ENCODE measurements at regions not wholly inside any gene's neighbourhood (a gene's known extent, or its start where the extent isn't known, plus 50 kb on each side); places are given as distances from the start of the nearest gene placed in this dataset.

GRCh38 chr15:47003568-47003967 is 713.7 kb upstream of the SEMA6D start:
- Histone ChIP-seq H3K27me3 (replicated peaks in 1 of 4; ENCODE audit: control insufficient read depth in 3 of 4, extremely low read depth in 1 of 4, insufficient read depth in 3 of 4, low read length in 3 of 4) (no peaks in the 10 kb centered on the region), H3K23me2 (ENCODE audit: low read depth, low read length) (no peaks in the 10 kb centered on the region), H4K5ac (ENCODE audit: insufficient read length, low read depth, low read length) (no peak overlapping the region), H3K4me2 (ENCODE audit: insufficient read depth in 1 of 2, low read depth in 2 of 2, low read length in 2 of 2) (no peak overlapping the region), H3K4ac (replicated peaks; ENCODE audit: insufficient read length, low read depth, low read length) (no peak overlapping the region), H3K56ac (replicated peaks; ENCODE audit: insufficient read length, low read depth, low read length) (no peak overlapping the region), H2BK15ac (ENCODE audit: low read length) (no peak overlapping the region), H2BK120ac (replicated peaks; ENCODE audit: low read depth, low read length) (no peak overlapping the region), H3K4me1 (replicated peaks in 1 of 4; ENCODE audit: control insufficient read depth in 3 of 4, insufficient read depth in 4 of 4, low read length in 3 of 4) (no peaks in the 10 kb centered on the region), H2BK5ac (ENCODE audit: low read depth, low read length) (no peak overlapping the region), H3K4me3 (ENCODE audit: extremely low read depth in 1 of 4, insufficient read depth in 2 of 4, low read depth in 3 of 4, low read length in 4 of 4) (no peak overlapping the region), H3K14ac (ENCODE audit: insufficient read length) (no peak overlapping the region), H4K91ac (replicated peaks; ENCODE audit: insufficient read length, low read length) (no peak overlapping the region), H3K9me3 (ENCODE audit: insufficient read depth in 2 of 2, low read depth in 1 of 2, low read length in 1 of 2) (peaks cover 0 to 2% of the 10 kb centered on the region in 2 experiments; a peak in 1 of 4 replicates), H4K20me1 (replicated peaks in 1 of 2; ENCODE audit: control insufficient read depth in 1 of 2, insufficient read depth in 2 of 2, low read length in 2 of 2) (no peaks in the 10 kb centered on the region), H3K79me1 (ENCODE audit: low read depth, low read length) (no peaks in the 10 kb centered on the region), H3K18ac (ENCODE audit: extremely low read depth, low read length) (no peak overlapping the region), H4K8ac (ENCODE audit: extremely low read depth, insufficient read depth, low read length) (no peak overlapping the region), H2BK20ac (ENCODE audit: low read length) (no peak overlapping the region), H2AFZ (ENCODE audit: low read length) (no peak overlapping the region), H3K23ac (ENCODE audit: insufficient read length) (no peak overlapping the region), H3K27ac (ENCODE audit: low read depth, low read length) (no peak overlapping the region), H2AK5ac (ENCODE audit: low read depth, low read length) (no peak overlapping the region), H2BK12ac (ENCODE audit: low read depth, low read length) (no peak overlapping the region), H3K79me2 (ENCODE audit: control insufficient read depth in 1 of 2, insufficient read depth in 2 of 2, low read length in 2 of 2) (no peaks in the 10 kb centered on the region), H3K9ac (replicated peaks in 1 of 4; ENCODE audit: extremely low read depth in 1 of 4, low read depth in 3 of 4, low read length in 3 of 4) (no peak overlapping the region), H3K36me3 (ENCODE audit: control insufficient read depth in 2 of 4, insufficient read depth in 4 of 4, low read length in 3 of 4) (no peaks in the 10 kb centered on the region)
- POLR2A ChIA-PET (ENCODE audit: partially characterized antibody), result no interaction called here
- CTCF ChIA-PET (ENCODE audit: partially characterized antibody), result interaction anchor here (0.7 to 2.5 kb wide), 2 partner anchors 9 to 80 kb away, joined by 3 to 7 read pairs; no protein-coding TSS in a partner anchor
- 89% methylated on average over 1 of the region's 1 CpG; no CpG with 5 or more reads in 1 of the 2 experiments for WGBS, 2 experiments (ENCODE audit: extremely low coverage in 1 of 2, insufficient coverage in 1 of 2, insufficient read length in 1 of 2, insufficient replicate concordance in 2 of 2, low coverage in 1 of 2, low lambda C conversion rate in 2 of 2, missing lambda C conversion rate in 1 of 2)
- DNase-seq (ENCODE audit: low read depth in 1 of 2, low spot score in 2 of 2) (no peak), FAIRE-seq (no peak)
- TF ChIP-seq NRF1 (IDR thresholded peaks at IDR 0.05; ENCODE audit: low read depth, low read length), result no peak
- no peak for TF ChIP-seq SAP30 (IDR thresholded peaks at IDR 0.05; ENCODE audit: insufficient read depth, insufficient replicate concordance, low read length)
- TF ChIP-seq BRCA1 (IDR thresholded peaks at IDR 0.05; ENCODE audit: low read depth, low read length), result no peak
- no peak for TF ChIP-seq TAF1 (IDR thresholded peaks at IDR 0.05; ENCODE audit: low read depth, low read length)
- TF ChIP-seq EP300 (IDR thresholded peaks at IDR 0.05; ENCODE audit: borderline replicate concordance in 1 of 2, low read depth in 2 of 2, low read length in 2 of 2), result no peak
- no peak for TF ChIP-seq ATF3 (IDR thresholded peaks at IDR 0.05; ENCODE audit: insufficient read depth, low read depth, low read length)
- no peak for TF ChIP-seq ASH2L (IDR thresholded peaks at IDR 0.05; ENCODE audit: low read length)
- TF ChIP-seq RFX5 (IDR thresholded peaks at IDR 0.05; ENCODE audit: borderline replicate concordance, low read depth, low read length), result no peak
- TF ChIP-seq NANOG (IDR thresholded peaks at IDR 0.05; ENCODE audit: insufficient read depth, low read depth, low read length, poor library complexity, severe bottlenecking), result no peak
- TF ChIP-seq BCL11A (IDR thresholded peaks at IDR 0.05; ENCODE audit: low read depth in 2 of 2, low read length in 2 of 2), result no peak

All from H1 (cell line).